Esophagus muscularis mucosa (tissue), 4 donors: ENCODE measurements at regions not wholly inside any gene's neighbourhood (a gene's known extent, or its start where the extent isn't known, plus 50 kb on each side); places are given as distances from the start of the nearest gene placed in this dataset.

Experiments
- DNase-seq: peaks from one replicate; pipeline ENCODE4 v3.0.0-alpha.2; 2017; ENCODE audit errors: extremely low spot score
- H3K27ac ChIP-seq, 4 donors: fragments of 200-600 bp; sonication (generic); replicated peaks in 1 of 4; 1 replicate in 3 of 4; 2 replicates in 1 of 4; pipeline ENCODE4 v1.5.1; 2016 to 2019; ENCODE audit warnings: mild to moderate bottlenecking in 1 of 4
- H3K27me3 ChIP-seq, 4 donors: fragments of 200-600 bp; sonication (generic); one replicate each; pipeline versions ENCODE4 v1.5.1 to v1.6.0; 2016 to 2019
- H3K36me3 ChIP-seq, 4 donors: fragments of 200-600 bp; sonication (generic); one replicate each; pipeline ENCODE4 v1.5.1; 2016 to 2019
- H3K4me1 ChIP-seq, 4 donors: fragments of 200-600 bp; sonication (generic); one replicate each; pipeline ENCODE4 v1.5.1; 2016 to 2019
- H3K4me3 ChIP-seq, 4 donors: fragments of 200-600 bp; sonication (generic); 1 replicate in 2 of 4; 2 replicates in 2 of 4; pipeline ENCODE4 v1.5.1; 2016 to 2019; ENCODE audit warnings: mild to moderate bottlenecking in 4 of 4, moderate library complexity in 1 of 4
- H3K9me3 ChIP-seq, 4 donors: fragments of 200-600 bp; sonication (generic); 1 replicate in 3 of 4; 2 replicates in 1 of 4; pipeline ENCODE4 v1.5.1; 2016 to 2019
- CTCF ChIP-seq, 3 experiments: fragments of 200-600 bp in 2 of 3; fragments of 450-650 bp in 1 of 3; sonication (generic) in 2 of 3; IDR thresholded peaks; one replicate each; pipeline ENCODE4 v1.5.1; 2017 to 2019; ENCODE audit warnings: antibody characterized with exemption in 3 of 3, mild to moderate bottlenecking in 2 of 3, moderate library complexity in 1 of 3
- EP300 ChIP-seq: sonication (generic); formaldehyde crosslinking; IDR thresholded peaks from one replicate; pipeline ENCODE4 v1.6.1; 2017; ENCODE audit warnings: antibody characterized with exemption
- POLR2A ChIP-seq: fragments of 450-650 bp; IDR thresholded peaks from one replicate; pipeline ENCODE4 v1.6.1; 2017; ENCODE audit warnings: antibody characterized with exemption, moderate library complexity, mild to moderate bottlenecking, low read depth
- POLR2AphosphoS5 ChIP-seq, 2 donors: sonication (generic); formaldehyde crosslinking; IDR thresholded peaks; one replicate each; pipeline ENCODE4 v1.6.1; 2017; ENCODE audit warnings: antibody characterized with exemption in 2 of 2
- WGBS: methylation state at CpG from one replicate; pipeline ENCODE4 v1.1.5; 2018; 5-methylcytosine and 5-hydroxymethylcytosine counted together
- intact Hi-C: fragments of 100-400 bp; cut with DNase I; formaldehyde crosslinking; loops from one replicate; pipeline ENCODE4 v1.15.1; 2023

GRCh38 chr6:44530910-44531234 lies 143.4 kb downstream of the CDC5L start:
- H3K4me1 ChIP-seq: no peaks in the 10 kb centered on the region
- H3K27me3 ChIP-seq: peaks cover 0 to 16% (median 0%) of the 10 kb centered on the region in 4 donors
- H3K4me3 ChIP-seq: no peak overlapping the region
- intact Hi-C loops: no loop called here
- no peak overlapping the region for H3K27ac ChIP-seq
- 95% methylated on average over 3 of the region's 3 CpGs for WGBS
- no peaks in the 10 kb centered on the region for H3K9me3 ChIP-seq
- DNase-seq: peak; percentile 81
- no peaks in the 10 kb centered on the region for H3K36me3 ChIP-seq
- TF ChIP-seq CTCF (IDR thresholded peaks at IDR 0.05) (no peak), POLR2AphosphoS5 (IDR thresholded peaks at IDR 0.05) (no peak), POLR2A (no peak), EP300 (no peak)

DNA sequence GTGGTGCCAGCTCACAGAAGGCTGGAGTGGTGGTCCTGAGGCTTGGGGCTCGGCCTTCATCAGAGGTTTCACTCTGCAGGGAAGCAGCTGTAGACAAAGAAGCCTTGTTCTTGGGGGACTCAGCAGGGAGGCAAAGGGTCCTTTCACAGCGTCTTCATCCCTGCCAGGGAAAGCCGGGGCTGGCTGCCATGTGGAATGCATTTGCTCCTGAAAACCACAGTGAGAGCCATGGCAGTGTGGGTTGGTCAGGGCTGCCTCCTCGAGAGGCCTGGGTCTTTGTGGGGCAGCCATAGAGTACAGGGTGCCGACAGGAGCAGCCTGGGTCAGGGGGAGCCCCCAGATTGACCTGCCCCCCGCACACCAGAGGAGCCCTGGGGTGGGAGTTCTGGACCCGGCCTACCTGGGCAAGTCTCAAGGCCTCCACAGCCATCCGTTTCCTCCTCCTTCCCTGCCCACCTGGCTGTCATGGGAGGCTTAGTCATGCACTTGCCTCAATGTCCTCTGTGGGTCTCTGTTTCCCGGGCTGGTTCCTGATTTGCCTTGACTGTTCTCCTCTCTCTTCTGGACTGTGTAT lies 144.0 kb downstream of the CDC5L start:
- WGBS: 91% methylated on average over 3 of the region's 9 CpGs

DNA sequence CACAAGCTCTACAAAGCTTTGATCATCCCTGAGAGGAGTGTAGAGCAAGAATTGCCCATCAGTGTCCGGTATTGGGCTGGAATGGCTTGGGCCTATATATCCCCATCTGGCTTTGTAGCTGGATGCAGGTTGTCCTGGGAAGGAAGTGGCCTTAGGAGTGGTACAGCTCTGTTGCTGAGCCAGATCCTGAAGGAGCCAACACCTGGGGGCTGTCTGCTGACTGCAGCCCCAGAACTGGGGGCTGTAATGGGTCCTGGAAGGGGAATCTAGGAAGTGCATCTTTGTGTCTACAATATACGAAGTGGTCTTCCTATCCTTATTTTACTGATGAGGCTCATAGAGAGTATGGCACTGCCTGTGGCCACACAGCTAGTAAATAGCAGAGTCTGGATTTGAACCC lies 145.9 kb downstream of the CDC5L start:
- Histone ChIP-seq H3K4me1 (no peaks in the 10 kb centered on the region), H3K9me3 (no peaks in the 10 kb centered on the region), H3K27ac (no peak overlapping the region), H3K27me3 (peaks cover 0 to 8% (median 0%) of the 10 kb centered on the region in 4 donors), H3K4me3 (no peak overlapping the region), H3K36me3 (no peaks in the 10 kb centered on the region)
- no peak for TF ChIP-seq CTCF (IDR thresholded peaks at IDR 0.05)
- no peak for TF ChIP-seq EP300
- TF ChIP-seq POLR2A: no peak
- TF ChIP-seq POLR2AphosphoS5 (IDR thresholded peaks at IDR 0.05): no peak
- WGBS: 89% methylated on average over 2 of the region's 2 CpGs
- DNase-seq: peak; percentile 88
- intact Hi-C loops: no loop called here

More for the DNA sequence above, 144.0 kb downstream of the CDC5L start:
- intact Hi-C loops: no loop called here
- no peak overlapping the region for H3K27ac ChIP-seq
- no peak overlapping the region for H3K4me3 ChIP-seq
- H3K4me1 ChIP-seq: no peaks in the 10 kb centered on the region
- peak; percentile 86 for DNase-seq
- no peaks in the 10 kb centered on the region for H3K9me3 ChIP-seq
- no peaks in the 10 kb centered on the region for H3K36me3 ChIP-seq
- TF ChIP-seq CTCF (IDR thresholded peaks at IDR 0.05) (no peak), POLR2A (no peak), EP300 (no peak), POLR2AphosphoS5 (IDR thresholded peaks at IDR 0.05) (no peak)
- H3K27me3 ChIP-seq: peaks cover 0 to 16% (median 0%) of the 10 kb centered on the region in 4 donors

- intact Hi-C loops: no loop called here
- Histone ChIP-seq H3K4me1 (no peaks in the 10 kb centered on the region), H3K36me3 (no peaks in the 10 kb centered on the region), H3K27me3 (peaks cover 0 to 8% (median 0%) of the 10 kb centered on the region in 4 donors), H3K27ac (no peak overlapping the region), H3K9me3 (no peaks in the 10 kb centered on the region), H3K4me3 (no peak overlapping the region)
- WGBS: 93% methylated on average over 5 of the region's 5 CpGs
- TF ChIP-seq POLR2AphosphoS5 (IDR thresholded peaks at IDR 0.05) (no peak), EP300 (no peak), CTCF (IDR thresholded peaks at IDR 0.05) (no peak), POLR2A (no peak)
- DNase-seq: no peak
Measured at GRCh38 chr6:44534291-44534690, 146.8 kb downstream of the CDC5L start.

DNA sequence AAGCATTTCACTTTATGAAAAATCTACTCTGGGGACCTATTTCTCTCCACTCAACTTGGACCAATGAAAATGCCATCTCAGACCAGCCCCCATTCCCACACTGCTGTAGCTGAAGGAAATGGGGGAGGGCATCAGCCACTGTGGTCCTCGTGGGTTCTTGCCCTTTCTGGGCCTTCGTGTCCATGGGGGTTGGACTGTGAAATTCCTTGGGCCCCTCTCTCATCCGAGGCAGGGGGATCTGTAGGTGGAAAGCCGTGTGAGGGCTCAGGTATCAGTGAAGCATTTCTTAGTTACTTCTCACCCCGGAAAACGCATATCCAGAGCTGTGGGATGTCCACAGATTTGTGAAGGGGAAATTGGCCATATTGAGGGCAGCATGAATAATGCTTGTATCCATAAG lies 147.9 kb downstream of the CDC5L start:
- Histone ChIP-seq H3K4me1 (no peaks in the 10 kb centered on the region), H3K27ac (no peak overlapping the region), H3K4me3 (no peak overlapping the region), H3K36me3 (no peaks in the 10 kb centered on the region), H3K9me3 (no peaks in the 10 kb centered on the region), H3K27me3 (peaks cover 0 to 8% (median 0%) of the 10 kb centered on the region in 4 donors)
- intact Hi-C loops: no loop called here
- TF ChIP-seq POLR2AphosphoS5 (IDR thresholded peaks at IDR 0.05) (no peak), EP300 (no peak), POLR2A (no peak), CTCF (IDR thresholded peaks at IDR 0.05) (no peak)
- peak; percentile 88 for DNase-seq
- 80% methylated on average over 6 of the region's 6 CpGs for whole genome bisulfite sequencing
